K562 (cell line): ENCODE measurements at regions not wholly inside any gene's neighbourhood (a gene's known extent, or its start where the extent isn't known, plus 50 kb on each side); places are given as distances from the start of the nearest gene placed in this dataset.

Experiments used
- ARHGAP35 ChIP-seq: fragments of 450-650 bp; IDR thresholded peaks from 2 replicates; pipeline ENCODE4 v1.6.1; 2018; ENCODE audit not compliant: partially characterized antibody
- ATF2 ChIP-seq: sonication (generic); formaldehyde crosslinking; IDR thresholded peaks from 2 replicates; pipeline ENCODE4 v1.8.1; 2022; ENCODE audit warnings: missing genetic modification reagents
- BHLHE40 ChIP-seq: IDR thresholded peaks from 2 replicates; pipeline ENCODE4 v1.6.1; 2011; ENCODE audit warnings: low read length, improper control_type of control experiment
- ETV5 ChIP-seq: sonication (generic); formaldehyde crosslinking; IDR thresholded peaks from 2 replicates; pipeline ENCODE4 v1.4.0; 2020; ENCODE audit warnings: low read depth, mild to moderate bottlenecking, missing genetic modification reagents
- FOXO4 ChIP-seq: fragments of 450-650 bp; formaldehyde crosslinking; IDR thresholded peaks from 2 replicates; pipeline ENCODE4 v1.4.0; 2020; ENCODE audit warnings: mild to moderate bottlenecking, moderate library complexity
- GABPA ChIP-seq: fragments of 200-800 bp; sonication (Bioruptor generic); conservative IDR thresholded peaks from 2 replicates; pipeline ENCODE4 v1.6.1; 2016; ENCODE audit warnings: low read depth, missing genetic modification characterization, missing compliant biosample characterization
- GABPB1 ChIP-seq: sonication (generic); formaldehyde crosslinking; IDR thresholded peaks from 2 replicates; pipeline ENCODE4 v1.8.0; 2022; ENCODE audit warnings: mild to moderate bottlenecking, missing genetic modification reagents
- GATA2 ChIP-seq: sonication (generic); formaldehyde crosslinking; IDR thresholded peaks from 2 replicates; pipeline ENCODE4 v1.4.0; 2020; ENCODE audit warnings: mild to moderate bottlenecking, missing genetic modification reagents
- MBD2 ChIP-seq: sonication (generic); IDR thresholded peaks from 2 replicates; pipeline ENCODE4 v1.6.1; 2016; ENCODE audit warnings: low read depth, borderline replicate concordance
- SIN3A ChIP-seq, 2 experiments: fragments of 150-350 bp in 1 of 2; IDR thresholded peaks; 2 replicates each; pipeline ENCODE4 v1.6.1; 2011 to 2016; ENCODE audit warnings: borderline replicate concordance in 2 of 2, low read depth in 2 of 2, low read length in 2 of 2, mild to moderate bottlenecking in 2 of 2, moderate library complexity in 2 of 2; ENCODE audit not compliant: control insufficient read depth in 1 of 2
- TEAD4 ChIP-seq, 2 experiments: sonication (generic) in 1 of 2; formaldehyde crosslinking in 1 of 2; IDR thresholded peaks; 2 replicates each; pipeline versions ENCODE4 v1.6.1 to v1.8.0; 2012 to 2022; ENCODE audit warnings: borderline replicate concordance in 1 of 2, inconsistent platforms in 1 of 2, low read length in 1 of 2, mild to moderate bottlenecking in 1 of 2, missing genetic modification reagents in 1 of 2
- THAP7 ChIP-seq: fragments of 250-450 bp; sonication (Bioruptor Pico); IDR thresholded peaks from 2 replicates; pipeline ENCODE4 v1.5.0; 2021
- ZNF354B ChIP-seq: fragments of 250-450 bp; sonication (Bioruptor Pico); IDR thresholded peaks from 2 replicates; pipeline ENCODE4 v1.4.0; 2020
- ZNF431 ChIP-seq: sonication (generic); formaldehyde crosslinking; IDR thresholded peaks from 2 replicates; pipeline ENCODE4 v1.8.0; 2022; ENCODE audit warnings: mild to moderate bottlenecking, missing genetic modification reagents
- ZNF551 ChIP-seq: fragments of 250-450 bp; sonication (Bioruptor Pico); IDR thresholded peaks from 2 replicates; pipeline ENCODE4 v1.5.0; 2021; ENCODE audit warnings: mild to moderate bottlenecking, moderate library complexity
- ZNF655 ChIP-seq: fragments of 250-450 bp; sonication (Bioruptor Pico); IDR thresholded peaks from 2 replicates; pipeline ENCODE4 v1.5.0; 2021
- ZNF75A ChIP-seq: fragments of 450-650 bp; formaldehyde crosslinking; IDR thresholded peaks from 2 replicates; pipeline ENCODE4 v1.4.0; 2020; ENCODE audit warnings: mild to moderate bottlenecking

DNA sequence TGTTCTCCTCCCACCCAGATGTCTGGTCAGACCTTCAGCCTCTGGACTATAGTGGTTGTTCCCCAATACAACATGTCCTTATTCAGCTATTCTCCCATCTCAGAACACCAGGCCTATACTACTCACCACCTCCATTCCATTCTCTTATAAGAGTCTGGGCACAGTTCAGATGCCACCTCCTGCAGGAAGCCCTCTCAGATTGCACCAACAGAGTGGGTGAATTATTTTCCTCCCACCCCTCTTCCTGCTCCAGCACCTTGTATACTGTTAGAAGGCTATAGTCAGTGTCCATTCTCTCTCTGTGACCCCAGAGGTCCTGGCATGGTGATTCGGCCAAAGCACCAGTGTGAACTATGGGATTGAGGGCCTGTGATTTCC, 204.6 kb downstream of the GLI2 start (continued):
- no peak for TF ChIP-seq FOXO4 (CRISPR knock-in tag)
- no peak for TF ChIP-seq ATF2 (CRISPR knock-in tag)
- TF ChIP-seq MBD2, result no peak
- no peak for TF ChIP-seq ZNF551
- TF ChIP-seq ZNF354B (CRISPR knock-in tag), result no peak
- TF ChIP-seq BHLHE40, result no peak
- TF ChIP-seq GABPA (tag), result no peak
- no peak for TF ChIP-seq ETV5 (CRISPR knock-in tag)
- TF ChIP-seq ZNF75A (CRISPR knock-in tag), result no peak
- no peak for TF ChIP-seq TEAD4 (IDR thresholded peaks at IDR 0.05; ENCODE audit: low read length)
- TF ChIP-seq TEAD4 (CRISPR knock-in tag; IDR thresholded peaks at IDR 0.05; ENCODE audit: borderline replicate concordance), result no peak
- no peak for TF ChIP-seq ARHGAP35
- TF ChIP-seq SIN3A (IDR thresholded peaks at IDR 0.05; ENCODE audit: borderline replicate concordance in 2 of 2, control insufficient read depth in 1 of 2, low read depth in 2 of 2, low read length in 2 of 2), result no peak
- no peak for TF ChIP-seq THAP7 (CRISPR knock-in tag)
- TF ChIP-seq ZNF431 (CRISPR knock-in tag), result no peak
- no peak for TF ChIP-seq GABPB1 (CRISPR knock-in tag)
- TF ChIP-seq GATA2 (CRISPR knock-in tag), result no peak
- TF ChIP-seq ZNF655, result no peak
